GM19043 (cell line): ENCODE measurements at regions not wholly inside any gene's neighbourhood (a gene's known extent, or its start where the extent isn't known, plus 50 kb on each side); places are given as distances from the start of the nearest gene placed in this dataset.

Experiments used
- ATAC-seq: cut with Tn5 transposase; IDR thresholded peaks from one replicate; pipeline ENCODE4 v1.9.1; 2021; ENCODE audit warnings: low read depth; ENCODE audit not compliant: unreplicated experiment

DNA sequence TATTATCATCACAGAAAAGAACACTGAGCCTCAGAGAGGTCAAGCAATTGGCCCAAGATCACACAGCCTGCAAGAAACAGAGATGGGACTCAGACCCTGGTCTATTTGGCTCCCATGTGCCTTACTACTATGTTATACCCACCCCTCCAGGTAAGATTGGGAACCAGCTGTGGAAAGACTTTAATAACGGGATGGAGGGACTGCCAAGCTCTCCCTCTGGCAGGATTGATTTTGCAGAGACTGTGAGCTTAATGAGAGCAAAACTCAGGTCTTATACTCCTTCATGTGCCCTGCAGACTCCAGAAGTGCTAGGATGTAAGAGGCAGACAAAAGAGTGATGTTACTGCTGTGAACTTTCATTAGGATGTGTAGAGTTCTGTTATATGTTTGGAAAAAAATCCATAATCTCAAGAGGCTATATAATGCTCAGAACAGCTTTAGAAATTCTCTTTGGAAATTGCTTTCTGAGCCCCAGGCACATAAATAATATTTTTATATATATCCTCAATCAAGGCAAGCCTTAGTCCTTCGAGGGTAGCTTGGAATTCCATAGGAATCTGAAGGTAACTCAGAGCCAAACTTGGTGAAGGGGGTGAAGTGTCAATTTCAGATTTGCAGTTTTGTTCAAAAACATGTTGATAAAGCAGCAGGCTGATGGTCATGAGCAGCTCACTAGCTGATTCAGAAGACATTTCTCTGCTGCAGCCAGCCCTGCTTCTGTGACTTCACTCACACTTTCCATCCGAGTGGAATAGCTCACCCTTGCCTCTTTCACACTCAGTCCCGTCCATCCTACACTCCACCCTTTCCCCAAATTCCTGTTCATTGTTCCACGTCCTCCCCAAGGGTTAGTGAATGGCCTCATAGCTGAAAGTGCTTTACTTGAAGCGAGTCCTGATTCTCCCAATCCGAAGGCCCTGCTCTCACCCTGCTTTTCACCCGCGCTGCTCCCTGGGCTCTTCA lies 188.8 kb downstream of the SNX19 start:
- ATAC-seq = no peak

DNA sequence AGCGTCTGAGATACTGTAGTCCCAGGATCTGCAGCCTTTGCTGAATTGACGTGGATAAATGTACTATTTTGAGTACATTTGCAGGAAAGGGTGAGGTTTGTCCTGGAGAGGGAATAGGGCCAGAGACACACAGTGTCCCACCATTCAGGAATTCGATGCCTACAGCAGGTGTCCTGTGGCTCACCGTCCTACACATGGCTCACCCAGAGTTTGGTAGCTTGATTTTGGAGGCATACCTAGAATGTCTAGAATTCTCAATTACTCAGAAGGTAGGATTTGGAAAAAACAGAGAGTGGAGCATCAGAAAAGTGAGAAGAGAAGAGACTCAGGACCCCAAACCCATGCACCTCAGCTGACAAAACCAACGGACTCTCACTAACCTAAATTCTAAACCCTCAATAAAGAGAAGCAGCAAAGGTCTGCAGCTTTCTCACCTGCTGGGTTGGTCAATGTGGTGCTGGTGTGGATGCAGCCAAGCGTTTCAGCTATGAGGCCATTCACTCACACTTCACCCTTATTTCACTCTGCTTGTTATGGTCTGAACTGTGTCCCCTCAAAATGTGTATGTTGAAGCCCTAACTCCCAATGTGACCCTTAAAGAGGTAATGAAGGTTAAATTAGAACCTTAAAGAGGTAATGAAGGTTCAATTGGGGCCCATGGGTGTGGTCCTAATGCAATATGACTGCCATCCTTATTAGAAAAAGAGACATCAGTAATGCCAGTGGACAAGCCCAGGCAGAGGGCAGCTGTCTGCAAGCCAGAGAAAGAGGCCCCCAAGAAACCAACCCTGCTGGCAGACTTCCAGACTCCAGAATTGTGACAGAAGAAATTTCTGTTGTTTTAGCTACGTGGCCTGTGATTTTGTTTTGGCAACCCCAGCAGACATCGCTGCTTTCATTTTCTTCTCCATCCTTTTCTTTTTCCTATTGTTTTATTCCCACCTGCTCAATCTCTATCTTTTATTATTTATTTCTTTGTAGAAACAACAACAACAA lies 187.8 kb downstream of the SNX19 start:
- ATAC-seq = no peak

DNA sequence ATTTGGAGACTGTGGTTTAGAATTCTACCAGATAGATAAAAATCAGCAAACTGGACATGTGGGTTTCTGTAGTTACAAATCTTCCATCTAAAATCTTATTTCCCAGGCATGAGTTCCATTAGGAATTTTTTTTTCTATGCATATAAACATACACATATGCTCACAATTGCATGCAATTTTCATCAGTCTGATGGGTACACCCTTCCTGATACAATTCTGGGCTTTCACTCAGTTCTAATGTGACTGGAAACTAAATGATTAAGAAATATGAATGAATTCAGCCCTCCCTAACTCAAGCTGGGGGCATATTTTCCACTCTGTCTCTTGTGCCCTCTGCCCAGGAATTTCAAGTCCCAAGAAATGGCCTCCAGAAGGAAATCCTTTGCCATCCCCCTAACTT lies 187.1 kb downstream of the SNX19 start:
- ATAC-seq = no peak

DNA sequence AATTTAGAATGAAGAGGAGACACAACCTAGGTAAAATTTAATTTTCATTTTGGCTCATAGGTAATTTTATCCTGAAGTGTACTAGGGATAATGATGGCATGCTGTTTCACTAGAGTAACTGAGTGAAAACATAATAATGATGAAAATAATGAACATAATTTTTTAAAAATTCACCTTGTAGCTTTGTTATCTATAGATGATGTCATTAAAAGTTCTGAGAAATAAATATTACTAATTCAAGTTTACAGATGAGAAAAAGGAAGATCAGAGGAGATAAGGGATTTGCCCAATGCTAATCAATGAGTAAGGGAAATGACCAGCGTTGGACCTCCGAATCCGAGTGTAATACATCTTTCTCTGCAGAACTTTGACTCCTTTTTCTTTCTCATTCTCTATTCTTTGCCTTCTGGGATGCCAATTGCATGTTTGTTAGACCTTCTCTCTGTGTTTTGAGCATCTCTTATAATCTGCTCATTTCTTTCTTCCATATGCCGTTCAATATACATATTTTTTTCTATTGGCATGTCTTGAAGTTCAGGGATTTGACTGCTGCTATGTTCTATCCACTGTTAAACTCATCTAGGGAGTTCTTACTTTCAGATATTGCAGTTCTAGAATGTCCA lies 186.5 kb downstream of the SNX19 start:
- no peak for ATAC-seq

DNA sequence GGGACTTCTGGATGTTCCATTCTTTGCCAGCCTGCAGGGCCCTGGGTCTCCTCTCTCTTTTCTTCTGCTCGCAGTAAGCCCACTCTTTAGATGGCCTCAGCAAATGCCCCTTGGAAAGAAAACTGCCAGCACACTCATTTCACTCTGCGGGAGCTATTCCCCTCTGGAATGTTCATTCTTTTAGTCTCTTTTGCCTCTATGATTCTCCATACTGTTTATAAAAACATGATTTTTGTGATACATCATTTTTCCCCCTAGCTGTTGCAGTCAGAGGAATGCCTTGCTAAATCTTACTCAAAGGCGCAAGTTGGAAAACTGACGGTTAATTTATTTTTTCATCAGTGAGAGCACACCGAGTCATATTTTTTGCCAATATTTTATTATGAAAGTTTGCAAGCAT lies 184.9 kb downstream of the SNX19 start:
- ATAC-seq = no peak

DNA sequence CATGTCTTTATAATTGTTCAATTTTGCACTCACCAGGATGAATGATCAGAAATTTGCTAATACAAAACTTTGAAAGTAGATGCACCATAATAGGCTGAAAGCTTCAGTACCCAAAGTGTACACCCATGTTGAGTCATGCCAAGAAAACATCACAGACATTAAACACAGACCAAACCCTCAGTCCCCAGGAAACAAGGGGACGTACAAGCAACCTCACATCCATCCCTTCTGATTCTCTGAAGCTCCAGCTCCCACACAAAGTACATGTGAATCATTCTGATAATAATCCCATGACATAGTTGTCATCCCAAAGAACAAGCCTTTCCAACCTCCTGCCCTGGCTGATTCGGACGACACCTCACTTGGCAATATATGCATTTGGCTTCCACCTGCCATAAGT lies 183.8 kb downstream of the SNX19 start:
- no peak for ATAC-seq

DNA sequence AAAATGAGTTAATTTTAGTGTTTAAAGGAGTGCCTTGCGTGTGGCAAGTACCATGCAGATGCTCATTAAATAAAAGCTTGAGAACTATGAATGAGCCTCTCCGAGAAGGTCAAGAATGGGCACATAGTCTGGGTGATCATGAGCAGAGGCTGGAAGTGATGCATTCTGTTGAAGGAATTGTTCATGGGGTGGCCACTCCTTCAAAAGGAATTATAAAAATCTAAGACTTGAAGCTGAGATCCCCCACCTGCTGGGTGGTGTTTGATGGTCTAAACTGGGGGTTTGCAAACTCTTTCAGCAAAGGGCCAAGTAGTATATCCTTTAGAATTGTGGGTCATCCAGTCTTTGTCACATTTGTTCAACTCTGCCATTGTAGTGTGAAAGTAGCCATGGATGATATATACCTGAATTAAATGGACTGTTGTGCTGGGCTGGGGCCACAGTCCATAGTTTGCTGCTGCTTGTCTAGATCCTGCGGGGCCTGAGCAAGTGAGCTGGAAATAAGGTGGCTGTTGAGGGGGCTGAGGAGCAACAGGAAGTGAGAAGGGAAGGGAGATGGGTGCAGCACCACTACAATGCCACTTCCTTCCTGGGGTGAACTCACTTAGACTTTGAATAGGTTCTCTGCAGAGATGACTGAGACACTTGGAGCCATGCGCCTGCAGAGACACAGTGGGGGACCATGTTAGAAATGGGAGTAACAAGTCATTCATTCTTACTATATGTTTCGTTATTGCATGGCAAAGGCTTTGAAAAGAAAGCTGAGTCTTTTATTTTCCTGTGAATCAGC lies 179.0 kb downstream of the SNX19 start:
- ATAC-seq = no peak

DNA sequence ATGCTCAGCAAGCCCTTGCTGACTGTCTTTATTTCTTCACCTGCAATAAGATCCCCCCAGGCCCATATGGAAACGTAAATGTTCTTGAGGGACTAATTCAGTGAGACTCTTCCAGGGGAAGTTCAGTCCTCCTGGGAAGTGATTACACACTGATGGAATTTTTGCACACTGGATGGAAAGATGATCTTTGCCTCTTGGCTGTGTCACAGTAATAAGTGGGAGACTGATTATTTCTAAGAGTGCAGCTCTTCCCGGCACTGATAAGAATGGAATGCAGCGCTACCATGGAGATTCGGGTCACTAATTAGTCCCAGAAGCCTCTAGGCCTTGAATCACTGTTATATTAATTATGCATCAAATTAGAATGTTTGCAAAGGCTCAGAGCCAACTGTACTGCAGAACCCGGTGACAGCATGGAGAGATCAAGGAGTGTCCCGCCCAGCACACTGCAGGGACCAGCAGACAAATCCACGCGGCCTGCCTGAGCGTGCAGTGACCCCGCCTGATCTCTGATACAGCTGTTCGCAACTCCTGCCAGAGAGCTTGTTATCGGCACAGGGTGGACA lies 178.3 kb downstream of the SNX19 start:
- ATAC-seq = no peak

DNA sequence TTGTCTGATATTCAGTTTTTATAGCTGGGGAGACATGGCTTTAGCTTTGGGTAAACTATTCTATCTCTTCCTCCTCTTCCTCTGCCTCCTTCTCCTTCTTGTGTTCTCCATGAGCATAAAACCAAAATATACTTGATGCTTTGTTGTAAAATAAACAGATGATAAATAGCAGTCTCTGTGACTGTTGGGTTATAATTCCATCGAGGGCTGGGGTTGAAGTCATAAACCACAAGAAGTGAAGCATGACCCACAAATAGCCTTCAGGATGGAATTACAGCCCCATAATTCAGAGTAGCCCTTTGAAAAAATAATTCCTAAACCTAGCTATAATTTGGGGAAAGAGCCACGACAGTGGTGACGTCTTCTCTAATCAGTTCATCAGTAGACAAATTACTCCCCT lies 177.7 kb downstream of the SNX19 start:
- ATAC-seq = no peak

DNA sequence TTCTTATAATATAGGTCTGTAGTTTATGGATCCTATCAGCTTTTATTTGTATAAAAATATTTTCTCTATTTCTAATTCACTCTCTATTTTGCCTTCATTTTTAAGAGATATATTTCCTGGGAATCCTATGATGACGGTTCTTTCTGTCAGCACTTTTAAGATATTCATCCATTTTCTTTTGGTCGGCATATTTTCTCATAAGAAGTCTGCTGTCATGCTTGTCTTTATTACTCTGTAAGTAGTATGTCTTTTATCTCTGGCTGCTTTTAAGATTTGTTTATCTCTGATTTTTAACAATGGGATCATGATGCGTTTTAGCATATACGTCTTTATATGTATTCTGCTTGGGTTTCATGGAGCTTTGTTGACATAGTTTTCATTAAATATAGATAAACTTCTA lies 175.5 kb downstream of the SNX19 start:
- ATAC-seq = no peak

DNA sequence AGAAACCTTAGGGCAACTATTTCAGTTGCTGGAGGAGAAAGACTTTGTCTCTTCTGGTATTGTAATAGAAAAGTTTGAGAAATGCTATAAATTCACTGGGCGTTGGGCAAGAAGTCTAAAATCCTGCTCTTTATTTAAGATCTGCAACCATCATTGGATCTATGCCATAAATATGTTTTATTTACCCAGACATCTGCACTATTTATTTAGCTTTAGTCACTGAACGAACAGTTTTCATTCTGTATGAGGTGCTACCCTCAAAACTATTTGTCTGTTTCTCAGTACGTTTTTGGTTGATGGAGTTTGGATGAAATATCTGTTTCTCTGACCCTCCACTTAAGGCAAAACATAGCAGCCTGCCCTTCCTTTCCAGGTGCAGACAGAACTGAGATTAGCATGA lies 171.5 kb downstream of the SNX19 start:
- ATAC-seq = no peak

DNA sequence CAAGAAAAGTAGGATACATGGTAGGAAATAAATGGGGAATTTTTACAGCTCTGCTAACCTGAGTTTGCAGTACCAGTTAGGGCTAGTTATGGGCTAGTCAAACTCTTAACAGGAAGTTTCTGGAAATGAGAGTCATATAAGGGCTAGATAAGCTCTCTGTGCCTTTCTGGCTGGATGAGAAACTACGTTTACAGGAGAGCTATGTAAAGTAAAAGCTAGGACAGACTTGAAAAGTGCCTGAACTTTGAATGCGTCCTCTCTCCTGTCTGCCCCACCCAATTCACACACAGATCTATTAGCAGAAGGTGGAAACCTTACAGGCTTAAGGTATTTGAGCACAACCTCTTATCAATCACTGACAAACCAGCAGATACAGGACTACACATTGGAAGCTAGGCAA lies 167.1 kb downstream of the SNX19 start:
- no peak for ATAC-seq

DNA sequence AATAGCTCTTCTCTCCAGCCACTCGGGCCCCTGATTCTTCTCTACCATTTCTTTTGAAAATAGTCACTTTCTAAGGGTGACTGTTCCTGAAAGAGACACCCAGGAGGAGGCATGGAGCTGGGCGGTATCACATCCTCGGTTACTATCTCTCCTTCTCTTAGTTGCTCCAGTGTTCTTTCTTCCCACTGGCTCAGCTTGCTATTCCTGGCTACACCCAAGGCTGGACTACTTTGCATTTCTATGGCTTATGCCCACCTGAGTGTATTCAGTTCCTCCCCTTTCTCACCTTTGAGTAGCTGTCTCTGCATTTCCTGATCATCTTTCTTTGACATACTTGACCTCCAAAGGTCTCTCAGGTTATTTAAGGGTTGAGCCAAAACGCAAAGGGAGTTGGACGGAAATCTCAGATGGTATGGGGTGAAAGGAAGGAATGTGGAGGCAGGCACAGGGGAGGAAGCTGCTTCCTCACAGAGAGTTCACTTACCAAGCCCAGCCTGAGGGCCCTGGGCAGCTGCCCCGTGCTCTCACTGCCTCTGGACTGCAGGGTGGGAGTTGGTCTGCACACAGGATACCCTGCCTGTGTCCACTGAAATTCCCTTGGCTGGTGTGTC lies 155.7 kb downstream of the SNX19 start:
- no peak for ATAC-seq

DNA sequence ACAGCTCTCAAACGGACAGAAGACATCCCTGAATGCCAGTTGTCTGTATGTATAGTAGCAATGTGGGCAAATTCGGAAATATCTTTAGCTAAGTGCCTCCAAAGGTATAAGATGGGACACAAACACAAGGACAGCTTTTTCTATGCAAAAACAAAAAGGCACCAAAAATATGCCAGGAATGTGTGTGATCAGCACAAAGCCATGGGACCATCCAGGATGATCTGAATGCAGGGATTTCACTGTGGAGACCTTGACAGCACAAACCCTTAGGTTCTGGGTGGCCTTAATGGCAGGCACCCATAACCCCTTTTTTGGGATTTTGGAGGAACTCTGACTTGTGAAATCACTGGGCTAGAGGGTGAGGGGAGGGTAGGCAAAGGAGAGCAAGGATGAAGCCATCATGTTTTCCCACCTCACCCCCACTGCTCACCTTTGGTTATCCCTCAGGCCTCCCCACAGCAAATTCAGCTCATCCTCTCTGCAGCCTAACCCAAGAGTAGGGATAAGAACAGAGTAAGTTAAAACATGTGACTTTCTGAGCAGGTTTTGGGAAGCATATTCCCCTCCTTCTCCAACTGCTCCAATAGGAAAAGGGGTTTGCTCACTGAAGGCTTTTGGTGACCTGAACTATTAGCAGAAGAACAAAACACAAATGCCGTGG lies 154.6 kb downstream of the SNX19 start:
- no peak for ATAC-seq

DNA sequence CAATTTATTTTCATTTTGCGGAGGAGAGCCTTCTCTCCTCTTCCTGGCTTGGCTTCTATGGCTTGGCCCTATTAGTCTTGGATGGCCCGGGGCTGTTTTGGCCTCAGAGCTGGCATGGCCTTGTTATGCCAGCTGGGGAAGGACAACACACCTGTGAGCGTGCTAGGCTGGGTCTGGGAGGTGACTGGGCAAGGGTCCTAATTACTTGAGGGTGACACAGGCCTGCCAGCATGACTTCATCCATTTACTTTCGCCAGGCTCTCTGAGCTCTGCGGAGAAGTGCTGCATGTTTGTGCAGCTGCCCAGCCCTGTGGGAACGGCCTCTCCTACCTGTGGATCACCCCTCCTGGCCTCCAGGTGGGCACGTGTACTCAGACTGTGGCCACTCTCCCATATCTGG lies 153.6 kb downstream of the SNX19 start:
- no peak for ATAC-seq

DNA sequence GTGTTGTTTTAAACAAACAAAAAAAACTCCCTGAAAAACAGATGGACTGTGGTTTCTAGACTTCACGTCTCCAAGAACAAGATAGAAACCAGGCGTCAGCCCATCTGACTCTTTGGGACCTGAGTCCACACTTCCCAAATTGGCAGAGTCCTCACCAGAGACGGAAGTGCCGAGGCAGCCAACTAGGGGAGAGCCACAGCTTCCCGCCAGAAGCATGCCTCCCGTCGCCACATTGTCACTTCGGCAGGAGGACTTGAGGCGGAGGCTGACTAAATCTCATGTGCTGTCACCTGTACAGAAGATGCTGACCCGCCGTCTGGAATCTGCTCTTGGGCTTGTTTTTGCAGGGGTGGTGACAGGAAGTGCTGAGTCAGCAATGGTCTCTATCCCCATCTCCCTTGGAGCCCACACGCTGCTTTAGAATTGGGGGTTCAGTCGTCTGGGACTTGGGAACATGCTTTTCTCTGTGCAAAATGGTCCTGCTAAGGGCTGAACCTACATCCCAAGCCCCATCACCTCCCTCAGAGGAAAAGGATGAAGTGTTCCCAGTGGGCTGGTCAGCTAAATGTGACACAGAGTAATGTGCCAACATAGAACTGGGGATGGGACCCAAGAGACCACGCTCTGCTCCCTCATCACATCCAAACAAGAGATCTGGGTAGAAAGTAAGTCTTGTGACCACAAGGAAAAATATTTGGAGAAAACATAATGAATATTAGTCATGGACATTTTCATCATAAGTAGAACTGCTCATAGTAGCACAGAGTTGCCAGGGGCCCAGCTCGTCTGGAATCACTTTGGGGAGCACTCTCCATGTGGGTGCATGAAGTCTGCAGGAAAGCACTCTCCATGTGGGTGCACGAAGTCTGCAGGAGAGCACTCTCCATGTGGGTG lies 152.9 kb downstream of the SNX19 start:
- ATAC-seq = no peak

DNA sequence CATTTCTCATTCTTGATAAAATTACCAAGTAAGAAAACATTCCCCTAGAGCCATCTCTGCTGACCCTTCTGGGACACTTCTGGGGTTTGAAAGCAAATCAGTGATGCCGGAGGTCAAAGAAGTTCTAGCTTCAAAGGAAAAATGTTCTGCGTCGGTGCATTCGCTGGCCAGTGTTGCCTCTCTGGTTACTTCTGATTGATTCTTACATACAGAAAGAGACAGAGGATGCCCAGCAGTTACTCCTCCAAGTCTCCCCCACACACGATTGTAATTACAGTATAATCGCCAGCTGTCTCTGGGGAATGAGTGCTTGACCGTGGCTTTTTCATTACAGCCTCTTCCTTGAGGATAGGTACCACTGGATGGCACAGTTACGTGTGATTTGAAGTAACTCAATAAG lies 150.9 kb downstream of the SNX19 start:
- ATAC-seq = no peak
